HEK293 (cell line): ENCODE measurements at regions not wholly inside any gene's neighbourhood (a gene's known extent, or its start where the extent isn't known, plus 50 kb on each side); places are given as distances from the start of the nearest gene placed in this dataset.

Experiments
- CTCF ChIA-PET: fragments of 350-600 bp; formaldehyde crosslinking; extraction: SDS; loops from one replicate; lab custom pipeline; 2021; ENCODE audit warnings: antibody characterized with exemption; lab: Yijun Ruan, JAX
- POLR2A ChIA-PET: fragments of 300-600 bp; formaldehyde crosslinking; extraction: SDS; loops from one replicate; lab custom pipeline; 2020; ENCODE audit warnings: antibody characterized with exemption, inconsistent platforms; lab: Yijun Ruan, JAX
- H3K27ac ChIP-seq: fragments of 200-500 bp; sonication (Bioruptor generic); 2 replicates; pipeline ENCODE4 v1.5.1; 2014; ENCODE audit warnings: low read depth, low read length, control low read depth, inconsistent platforms; ENCODE audit errors: extremely low read depth
- H3K36me3 ChIP-seq, 2 experiments: fragments of 200-500 bp in 1 of 2; sonication (Bioruptor generic) in 1 of 2; 1 replicate in 1 of 2; 2 replicates in 1 of 2; pipeline ENCODE4 v1.5.1; 2014 to 2017; ENCODE audit warnings: inconsistent platforms in 2 of 2, low read length in 2 of 2; ENCODE audit not compliant: control insufficient read depth in 2 of 2, insufficient read depth in 1 of 2
- H3K4me1 ChIP-seq: fragments of 200-500 bp; sonication (Bioruptor generic); 2 replicates; pipeline ENCODE4 v1.5.1; 2014; ENCODE audit warnings: mild to moderate bottlenecking, low read length, inconsistent platforms; ENCODE audit not compliant: control insufficient read depth, insufficient read depth
- H3K4me3 ChIP-seq: 2 replicates; pipeline ENCODE4 v1.5.1; 2011; ENCODE audit warnings: low read depth, mild to moderate bottlenecking, control low read depth, low read length, moderate library complexity
- H3K9me3 ChIP-seq: fragments of 200-500 bp; sonication (Bioruptor generic); 2 replicates; pipeline ENCODE4 v1.5.1; 2014; ENCODE audit warnings: low read depth, low read length, inconsistent platforms; ENCODE audit not compliant: control insufficient read depth, insufficient read depth
- KLF17 ChIP-seq: fragments of 450-650 bp; formaldehyde crosslinking; IDR thresholded peaks from 2 replicates; pipeline ENCODE4 v1.5.1; 2016; ENCODE audit warnings: missing biosample characterization, missing genetic modification characterization
- MYNN ChIP-seq: fragments of 450-650 bp; formaldehyde crosslinking; IDR thresholded peaks from 2 replicates; pipeline ENCODE4 v1.5.1; 2016; ENCODE audit warnings: missing biosample characterization, missing genetic modification characterization, borderline replicate concordance
- PRDM6 ChIP-seq: fragments of 450-650 bp; formaldehyde crosslinking; IDR thresholded peaks from 2 replicates; pipeline ENCODE4 v1.5.1; 2017; ENCODE audit warnings: missing biosample characterization, missing genetic modification characterization
- SETDB1 ChIP-seq: IDR thresholded peaks from one replicate; pipeline ENCODE4 v1.6.1; 2017; ENCODE audit warnings: mild to moderate bottlenecking, low read length, moderate library complexity, mixed read lengths; ENCODE audit not compliant: insufficient read length
- TCF7L2 ChIP-seq: IDR thresholded peaks from 2 replicates; pipeline ENCODE4 v1.6.1; 2011; ENCODE audit warnings: low read depth, mild to moderate bottlenecking, inconsistent platforms, low read length, moderate library complexity, borderline replicate concordance
- TSHZ1 ChIP-seq: fragments of 450-650 bp; formaldehyde crosslinking; IDR thresholded peaks from 2 replicates; pipeline ENCODE4 v1.5.1; 2016; ENCODE audit warnings: missing biosample characterization, missing genetic modification characterization, borderline replicate concordance
- ZBTB1 ChIP-seq: fragments of 450-650 bp; formaldehyde crosslinking; IDR thresholded peaks from 2 replicates; pipeline ENCODE4 v1.5.1; 2016; ENCODE audit warnings: missing biosample characterization, missing genetic modification characterization
- ZBTB21 ChIP-seq: fragments of 450-650 bp; formaldehyde crosslinking; IDR thresholded peaks from 2 replicates; pipeline ENCODE4 v1.5.1; 2017; ENCODE audit warnings: missing biosample characterization, missing genetic modification characterization
- ZNF112 ChIP-seq: fragments of 450-650 bp; formaldehyde crosslinking; IDR thresholded peaks from 2 replicates; pipeline ENCODE4 v1.5.0; 2017; ENCODE audit warnings: missing biosample characterization, missing genetic modification characterization
- ZNF169 ChIP-seq: fragments of 450-650 bp; formaldehyde crosslinking; IDR thresholded peaks from 2 replicates; pipeline ENCODE4 v1.5.1; 2016; ENCODE audit warnings: missing biosample characterization, missing genetic modification characterization
- ZNF211 ChIP-seq: fragments of 450-650 bp; formaldehyde crosslinking; IDR thresholded peaks from 2 replicates; pipeline ENCODE4 v1.5.1; 2016; ENCODE audit warnings: low read depth, missing biosample characterization, missing genetic modification characterization
- ZNF239 ChIP-seq: fragments of 450-650 bp; formaldehyde crosslinking; IDR thresholded peaks from 2 replicates; pipeline ENCODE4 v1.5.1; 2016; ENCODE audit warnings: missing biosample characterization, missing genetic modification characterization
- ZNF362 ChIP-seq: fragments of 450-650 bp; formaldehyde crosslinking; IDR thresholded peaks from 2 replicates; pipeline ENCODE4 v1.5.1; 2016; ENCODE audit warnings: missing biosample characterization, missing genetic modification characterization
- ZNF366 ChIP-seq: fragments of 450-650 bp; formaldehyde crosslinking; conservative IDR thresholded peaks from 2 replicates; pipeline ENCODE4 v1.5.1; 2016; ENCODE audit warnings: missing biosample characterization, missing genetic modification characterization
- ZNF518A ChIP-seq: fragments of 450-650 bp; formaldehyde crosslinking; conservative IDR thresholded peaks from 2 replicates; pipeline ENCODE4 v1.5.1; 2016; ENCODE audit warnings: low read depth, missing biosample characterization, missing genetic modification characterization
- ZNF571 ChIP-seq: fragments of 450-650 bp; formaldehyde crosslinking; IDR thresholded peaks from 2 replicates; pipeline ENCODE4 v1.5.0; 2017; ENCODE audit warnings: missing biosample characterization, missing genetic modification characterization
- ZNF596 ChIP-seq: fragments of 450-650 bp; IDR thresholded peaks from 2 replicates; pipeline ENCODE4 v1.5.0; 2018; ENCODE audit warnings: missing biosample characterization, mild to moderate bottlenecking, missing genetic modification characterization, moderate library complexity
- ZNF664 ChIP-seq: fragments of 450-650 bp; formaldehyde crosslinking; IDR thresholded peaks from 2 replicates; pipeline ENCODE4 v1.5.1; 2016; ENCODE audit warnings: missing biosample characterization, missing genetic modification characterization
- ZNF76 ChIP-seq: fragments of 450-650 bp; formaldehyde crosslinking; IDR thresholded peaks from 2 replicates; pipeline ENCODE4; 2016; ENCODE audit warnings: low read depth, missing biosample characterization, missing genetic modification characterization, borderline replicate concordance
- ZNF768 ChIP-seq: fragments of 450-650 bp; formaldehyde crosslinking; IDR thresholded peaks from 2 replicates; pipeline ENCODE4 v1.5.1; 2018; ENCODE audit warnings: missing biosample characterization, mild to moderate bottlenecking, missing genetic modification characterization
- ZNF837 ChIP-seq: fragments of 450-650 bp; formaldehyde crosslinking; IDR thresholded peaks from 2 replicates; pipeline ENCODE4 v1.5.1; 2016; ENCODE audit warnings: missing biosample characterization, missing genetic modification characterization
- ZSCAN16 ChIP-seq: fragments of 450-650 bp; formaldehyde crosslinking; IDR thresholded peaks from 2 replicates; pipeline ENCODE4 v1.5.1; 2016; ENCODE audit warnings: missing biosample characterization, missing genetic modification characterization
- ZSCAN5A ChIP-seq: fragments of 450-650 bp; formaldehyde crosslinking; IDR thresholded peaks from 2 replicates; pipeline ENCODE4 v1.5.1; 2016; ENCODE audit warnings: missing biosample characterization, missing genetic modification characterization

- CTCF ChIA-PET = interaction anchor here (0.7 kb wide), 1 partner anchor 292 kb away, joined by 3 read pairs; no protein-coding TSS in a partner anchor
- Histone ChIP-seq H3K36me3 (no peaks in the 10 kb centered on the region), H3K27ac (no peak overlapping the region), H3K9me3 (no peaks in the 10 kb centered on the region), H3K4me3 (no peak overlapping the region), H3K4me1 (no peaks in the 10 kb centered on the region)
- TF ChIP-seq ZNF239 (tag by site-specific recombination) (no peak), ZSCAN16 (no peak), ZNF362 (tag by site-specific recombination) (no peak), ZNF76 (no peak), MYNN (tag by site-specific recombination) (no peak), ZNF596 (tag by site-specific recombination) (no peak), ZSCAN5A (no peak), TSHZ1 (tag by site-specific recombination) (no peak), ZBTB1 (tag by site-specific recombination) (no peak), TCF7L2 (no peak), ZNF837 (tag by site-specific recombination) (no peak), ZNF211 (tag by site-specific recombination) (no peak), ZNF366 (no peak)
- POLR2A ChIA-PET = no interaction called here
Measured at GRCh38 chr5:39656600-39656999, 231.8 kb upstream of the DAB2 start.

- Histone ChIP-seq H3K27ac (no peak overlapping the region), H3K4me1 (no peaks in the 10 kb centered on the region), H3K36me3 (no peaks in the 10 kb centered on the region), H3K9me3 (no peaks in the 10 kb centered on the region), H3K4me3 (no peak overlapping the region)
- ChIA-PET CTCF (no interaction called here), POLR2A (no interaction called here)
- TF ChIP-seq ZBTB21 (tag by site-specific recombination) (no peak), KLF17 (tag by site-specific recombination) (no peak), SETDB1 (no peak), ZNF571 (tag by site-specific recombination) (no peak), ZNF768 (tag by site-specific recombination) (no peak), ZNF169 (no peak), ZNF518A (tag by site-specific recombination) (no peak), ZNF112 (tag by site-specific recombination) (no peak), ZNF664 (tag by site-specific recombination) (no peak), PRDM6 (tag by site-specific recombination) (no peak)
Measured at GRCh38 chr5:39654715-39655114, 229.9 kb upstream of the DAB2 start.
